SK-N-SH (cell line): ENCODE measurements at regions not wholly inside any gene's neighbourhood (a gene's known extent, or its start where the extent isn't known, plus 50 kb on each side); places are given as distances from the start of the nearest gene placed in this dataset.

ENCODE experiments used
- CTCF ChIA-PET: fragments of 300-600, 350-600 bp; formaldehyde crosslinking; extraction: SDS; loops from one replicate; lab custom pipeline; 2021; lab: Yijun Ruan, JAX
- POLR2A ChIA-PET: fragments of 350-600 bp; sonication (Branson Sonifier 250); formaldehyde crosslinking; extraction: SDS; loops from one replicate; lab custom pipeline; 2020; ENCODE audit warnings: antibody characterized with exemption, inconsistent platforms; lab: Yijun Ruan, JAX
- DNase-seq: peaks from one replicate; pipeline ENCODE4 v3.0.0; 2012
- H2AFZ ChIP-seq: fragments of 200-600 bp; sonication (generic); 2 replicates; pipeline ENCODE4 v1.8.1; 2016; ENCODE audit warnings: antibody characterized with exemption, mild to moderate bottlenecking, low read depth
- H3F3A ChIP-seq: fragments of 200-600 bp; sonication (generic); replicated peaks from 2 replicates; pipeline ENCODE3; 2016; ENCODE audit warnings: antibody characterized with exemption, mild to moderate bottlenecking; ENCODE audit not compliant: insufficient read depth
- H3K27ac ChIP-seq, 2 experiments: fragments of 200-500 bp in 1 of 2; fragments of 200-600 bp in 1 of 2; sonication (Bioruptor generic) in 1 of 2; sonication (generic), shearing (Covaris generic) in 1 of 2; 2 replicates each; pipeline versions ENCODE4 v1.5.1 to v1.6.1; 2014 to 2016; ENCODE audit warnings: low read depth in 2 of 2, inconsistent platforms in 1 of 2, low read length in 1 of 2, mild to moderate bottlenecking in 1 of 2, mixed read lengths in 1 of 2
- H3K27me3 ChIP-seq: fragments of 200-600 bp; sonication (generic), shearing (Covaris generic); 2 replicates; pipeline ENCODE4 v1.6.1; 2016; ENCODE audit warnings: mixed run types; ENCODE audit not compliant: insufficient read depth
- H3K36me3 ChIP-seq, 2 experiments: fragments of 200-500 bp in 1 of 2; fragments of 200-600 bp in 1 of 2; sonication (Bioruptor generic) in 1 of 2; sonication (generic) in 1 of 2; replicated peaks in 1 of 2; 2 replicates each; pipeline versions ENCODE3 to v1.5.1; 2014 to 2016; ENCODE audit warnings: low read length in 1 of 2, mild to moderate bottlenecking in 1 of 2; ENCODE audit not compliant: insufficient read depth in 2 of 2, control insufficient read depth in 1 of 2
- H3K4me1 ChIP-seq, 2 experiments: fragments of 200-500 bp in 1 of 2; fragments of 200-600 bp in 1 of 2; sonication (Bioruptor generic) in 1 of 2; sonication (generic), shearing (Covaris generic) in 1 of 2; 2 replicates each; pipeline versions ENCODE4 v1.5.1 to v1.6.1; 2014 to 2016; ENCODE audit warnings: low read depth in 1 of 2, low read length in 1 of 2, mixed run types in 1 of 2; ENCODE audit not compliant: insufficient read depth in 2 of 2, control insufficient read depth in 1 of 2
- H3K4me2 ChIP-seq: fragments of 200-600 bp; sonication (generic), shearing (Covaris generic); 2 replicates; pipeline ENCODE4 v1.6.1; 2017; ENCODE audit warnings: mixed run types
- H3K4me3 ChIP-seq, 2 experiments: fragments of 200-500 bp in 1 of 2; fragments of 200-600 bp in 1 of 2; sonication (Bioruptor generic) in 1 of 2; sonication (generic), shearing (Covaris generic) in 1 of 2; 2 replicates each; pipeline versions ENCODE4 v1.5.1 to v1.8.1; 2014 to 2016; ENCODE audit warnings: low read depth in 2 of 2, inconsistent platforms in 1 of 2, low read length in 1 of 2, mild to moderate bottlenecking in 1 of 2, mixed read lengths in 1 of 2, moderate library complexity in 1 of 2
- H3K79me2 ChIP-seq: fragments of 200-600 bp; sonication (generic); 2 replicates; pipeline ENCODE4 v1.8.1; 2017; ENCODE audit warnings: mild to moderate bottlenecking; ENCODE audit not compliant: insufficient read depth
- H3K9ac ChIP-seq: fragments of 200-600 bp; sonication (generic); 2 replicates; pipeline ENCODE4 v1.6.1; 2017; ENCODE audit warnings: mixed run types
- H3K9me2 ChIP-seq: fragments of 200-600 bp; sonication (generic); 2 replicates; pipeline ENCODE4 v1.6.1; 2017; ENCODE audit warnings: mixed run types
- H3K9me3 ChIP-seq: fragments of 200-600 bp; sonication (generic); 2 replicates; pipeline ENCODE4 v1.6.1; 2017; ENCODE audit warnings: mixed run types, mild to moderate bottlenecking, moderate library complexity
- H4K20me1 ChIP-seq: fragments of 200-600 bp; sonication (generic); 2 replicates; pipeline ENCODE4 v1.6.1; 2017; ENCODE audit warnings: mild to moderate bottlenecking, mixed run types; ENCODE audit not compliant: insufficient read depth
- CHD2 ChIP-seq: fragments of 150-350 bp; IDR thresholded peaks from 2 replicates; pipeline ENCODE4 v1.6.1; 2018; ENCODE audit warnings: low read length; ENCODE audit not compliant: partially characterized antibody
- ELF1 ChIP-seq: IDR thresholded peaks from 2 replicates; pipeline ENCODE4 v1.4.0; 2012
- EZH2phosphoT487 ChIP-seq: fragments of 200-600 bp; sonication (generic); IDR thresholded peaks from 2 replicates; pipeline ENCODE4 v1.6.1; 2017; ENCODE audit warnings: low read depth, mixed run types, mild to moderate bottlenecking, antibody characterized with exemption, moderate library complexity, borderline replicate concordance
- FOSL2 ChIP-seq: IDR thresholded peaks from 2 replicates; pipeline ENCODE4 v1.4.0; 2012; ENCODE audit warnings: low read depth, mild to moderate bottlenecking, moderate library complexity, borderline replicate concordance
- GATA2 ChIP-seq: sonication (generic); formaldehyde crosslinking; IDR thresholded peaks from 2 replicates; pipeline ENCODE4 v1.5.0; 2020; ENCODE audit warnings: mild to moderate bottlenecking, missing genetic modification reagents
- JUND ChIP-seq: IDR thresholded peaks from 2 replicates; pipeline ENCODE4 v1.4.0; 2012
- POLR2AphosphoS5 ChIP-seq: IDR thresholded peaks from 2 replicates; pipeline ENCODE4 v1.6.1; 2012; ENCODE audit warnings: low read depth, low read length
- RAD21 ChIP-seq: IDR thresholded peaks from 2 replicates; pipeline ENCODE4 v1.6.1; 2012; ENCODE audit warnings: mild to moderate bottlenecking, low read length
- REST ChIP-seq: IDR thresholded peaks from 2 replicates; pipeline ENCODE4 v1.6.1; 2012; ENCODE audit warnings: mild to moderate bottlenecking, low read depth, low read length, moderate library complexity
- RFX5 ChIP-seq: IDR thresholded peaks from 2 replicates; pipeline ENCODE4 v1.6.1; 2012; ENCODE audit warnings: mild to moderate bottlenecking, improper control_type of control experiment, low read length
- SIN3A ChIP-seq: IDR thresholded peaks from 2 replicates; pipeline ENCODE4 v1.6.1; 2012; ENCODE audit warnings: low read depth, mild to moderate bottlenecking, low read length, moderate library complexity, borderline replicate concordance
- TAF1 ChIP-seq: IDR thresholded peaks from 2 replicates; pipeline ENCODE4 v1.6.1; 2012; ENCODE audit warnings: low read depth, mild to moderate bottlenecking, low read length, moderate library complexity, borderline replicate concordance
- TCF12 ChIP-seq: IDR thresholded peaks from 2 replicates; pipeline ENCODE4 v1.4.0; 2012
- TEAD4 ChIP-seq: IDR thresholded peaks from 2 replicates; pipeline ENCODE4 v1.4.0; 2012; ENCODE audit warnings: mild to moderate bottlenecking, borderline replicate concordance; ENCODE audit not compliant: insufficient read depth
- YY1 ChIP-seq: IDR thresholded peaks from 2 replicates; pipeline ENCODE4 v1.4.0; 2012; ENCODE audit warnings: low read depth, mild to moderate bottlenecking
- ZBTB33 ChIP-seq: IDR thresholded peaks from 2 replicates; pipeline ENCODE4 v1.4.0; 2012; ENCODE audit warnings: low read depth, borderline replicate concordance
- WGBS: methylation state at CpG from one replicate; pipeline ENCODE4 v1.1.6; 2017; ENCODE audit warnings: low lambda C conversion rate; 5-methylcytosine and 5-hydroxymethylcytosine counted together
- TF ChIP-seq, protein P1 (sequence below): IDR thresholded peaks from 2 replicates; pipeline ENCODE4 v1.4.0; 2012; ENCODE audit warnings: low read depth, borderline replicate concordance

- H3K27ac ChIP-seq, result no peak overlapping the region
- H3K79me2 ChIP-seq, result no peaks in the 10 kb centered on the region
- H3K4me1 ChIP-seq, result peaks cover 0 to 5% of the 10 kb centered on the region in 2 experiments; a peak in 2 of 4 replicates
- H3K9ac ChIP-seq, result no peak overlapping the region
- H3F3A ChIP-seq, result no peaks in the 10 kb centered on the region
- no peak for DNase-seq
- H3K36me3 ChIP-seq, result no peaks in the 10 kb centered on the region
- no peak overlapping the region for H3K4me2 ChIP-seq
- CTCF ChIA-PET, result no interaction called here
- H4K20me1 ChIP-seq, result no peaks in the 10 kb centered on the region
- POLR2A ChIA-PET, result no interaction called here
- no peaks in the 10 kb centered on the region for H3K9me3 ChIP-seq
- no peak overlapping the region for H3K4me3 ChIP-seq
- no peak overlapping the region; the same call in 1 of the 2 replicates for H2AFZ ChIP-seq
- H3K9me2 ChIP-seq, result no peaks in the 10 kb centered on the region
- no peak for TF ChIP-seq RAD21
- no peaks in the 10 kb centered on the region for H3K27me3 ChIP-seq
Observed at GRCh38 chr3:64289622-64290021, 64.4 kb upstream of the PRICKLE2 start.

DNA sequence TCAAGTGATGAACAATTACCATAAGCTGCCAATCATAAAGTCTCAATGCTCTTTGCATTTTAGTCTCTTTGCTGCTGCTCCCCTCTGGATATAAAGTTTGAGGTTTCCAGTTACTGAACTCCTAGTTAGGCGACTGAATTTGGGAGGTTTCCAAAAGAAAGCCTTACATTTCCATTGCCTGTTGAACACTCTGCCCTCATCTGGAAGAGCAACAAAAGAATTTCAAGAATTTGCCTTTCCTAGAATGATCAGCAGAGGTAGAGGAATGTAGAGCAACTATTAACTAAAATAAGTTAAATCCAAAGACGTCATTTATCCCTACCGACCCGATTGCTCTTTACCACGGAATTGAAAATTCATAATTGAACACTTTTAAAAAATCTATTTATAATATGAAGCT, 53.4 kb upstream of the PRICKLE2 start:
- WGBS, result 84% methylated on average over 5 of the region's 5 CpGs
- CTCF ChIA-PET, result no interaction called here
- no peak overlapping the region for H2AFZ ChIP-seq
- DNase-seq, result no peak
- no peaks in the 10 kb centered on the region for H3K36me3 ChIP-seq
- H3K9me2 ChIP-seq, result no peaks in the 10 kb centered on the region
- H3K79me2 ChIP-seq, result no peaks in the 10 kb centered on the region
- H3K9ac ChIP-seq, result no peak overlapping the region
- H3K9me3 ChIP-seq, result no peaks in the 10 kb centered on the region
- no peak for TF ChIP-seq REST
- TF ChIP-seq JUND, result no peak
- TF ChIP-seq TCF12, result no peak
- TF ChIP-seq ZBTB33, result no peak
- no peak for TF ChIP-seq ELF1
- no peak for TF ChIP-seq TEAD4
- no peak for TF ChIP-seq YY1
- TF ChIP-seq TAF1, result no peak
- TF ChIP-seq EZH2phosphoT487, result no peak
- no peak for TF ChIP-seq POLR2AphosphoS5
- TF ChIP-seq CHD2, result no peak
- no peak for TF ChIP-seq FOSL2
- no peak for TF ChIP-seq GATA2 (CRISPR knock-in tag)
- TF ChIP-seq, protein P1, sequence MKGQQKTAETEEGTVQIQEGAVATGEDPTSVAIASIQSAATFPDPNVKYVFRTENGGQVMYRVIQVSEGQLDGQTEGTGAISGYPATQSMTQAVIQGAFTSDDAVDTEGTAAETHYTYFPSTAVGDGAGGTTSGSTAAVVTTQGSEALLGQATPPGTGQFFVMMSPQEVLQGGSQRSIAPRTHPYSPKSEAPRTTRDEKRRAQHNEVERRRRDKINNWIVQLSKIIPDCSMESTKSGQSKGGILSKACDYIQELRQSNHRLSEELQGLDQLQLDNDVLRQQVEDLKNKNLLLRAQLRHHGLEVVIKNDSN, result no peak
- TF ChIP-seq SIN3A, result no peak
- no peak for TF ChIP-seq RFX5
- H3K27me3 ChIP-seq, result no peaks in the 10 kb centered on the region
- H3K4me2 ChIP-seq, result no peak overlapping the region
- no peak overlapping the region for H3K27ac ChIP-seq
- no peaks in the 10 kb centered on the region for H3K4me1 ChIP-seq
- no peak overlapping the region for H3K4me3 ChIP-seq
- no peaks in the 10 kb centered on the region for H4K20me1 ChIP-seq
- POLR2A ChIA-PET, result no interaction called here
- H3F3A ChIP-seq, result no peaks in the 10 kb centered on the region
